Panc1 (cell line): ENCODE measurements at regions not wholly inside any gene's neighbourhood (a gene's known extent, or its start where the extent isn't known, plus 50 kb on each side); places are given as distances from the start of the nearest gene placed in this dataset.

Experiments used
- ATAC-seq: fragments of 200-7000 bp; cut with Tn5 transposase; 2 replicates; pipeline ENCODE4 v1.9.1; 2020; ENCODE audit warnings: mild to moderate bottlenecking, moderate library complexity
- BruUV-seq: library from RNA; stranded (reverse); fragments of 400-500 nt; replicated peaks from 2 replicates; lab custom pipeline; 2021; lab: Mats Ljungman, UMichigan
- CTCF ChIA-PET: fragments of 300-600 bp; sonication (Branson Sonifier 250); formaldehyde crosslinking; loops from one replicate; lab custom pipeline; 2022; ENCODE audit warnings: antibody characterized with exemption; lab: Charles Lee
- POLR2A ChIA-PET: fragments of 300-600 bp; sonication (Branson Sonifier 250); formaldehyde crosslinking; loops from one replicate; lab custom pipeline; 2022; ENCODE audit warnings: antibody characterized with exemption; lab: Charles Lee
- DNase-seq: peaks from one replicate; pipeline ENCODE4 v3.0.0-alpha.2; 2010; ENCODE audit warnings: low read depth, low spot score
- H3K27ac ChIP-seq: 2 replicates; pipeline ENCODE4 v1.5.1; 2011; ENCODE audit warnings: mild to moderate bottlenecking, low read length, inconsistent platforms
- H3K27me3 ChIP-seq: fragments of 200-500 bp; sonication (Bioruptor generic); 2 replicates; pipeline ENCODE4 v1.6.0; 2014; ENCODE audit warnings: low read length, inconsistent platforms; ENCODE audit not compliant: control insufficient read depth, insufficient read depth
- H3K36me3 ChIP-seq: fragments of 200-500 bp; sonication (Bioruptor generic); 2 replicates; pipeline ENCODE4 v1.5.1; 2014; ENCODE audit warnings: inconsistent platforms, mild to moderate bottlenecking, low read length, moderate library complexity; ENCODE audit not compliant: control insufficient read depth, insufficient read depth
- H3K4me1 ChIP-seq: 2 replicates; pipeline ENCODE4 v1.5.1; 2011; ENCODE audit warnings: inconsistent platforms, mild to moderate bottlenecking, low read length, moderate library complexity; ENCODE audit not compliant: control insufficient read depth, insufficient read depth
- H3K4me3 ChIP-seq, 2 experiments: 2 replicates each; pipeline ENCODE4 v1.5.1; 2011 to 2012; ENCODE audit warnings: low read depth in 2 of 2, low read length in 2 of 2, mild to moderate bottlenecking in 2 of 2, inconsistent platforms in 1 of 2, moderate library complexity in 1 of 2
- H3K9me3 ChIP-seq: fragments of 200-500 bp; sonication (Bioruptor generic); 2 replicates; pipeline ENCODE4 v1.5.1; 2014; ENCODE audit warnings: low read depth, mild to moderate bottlenecking, inconsistent platforms, low read length, moderate library complexity; ENCODE audit not compliant: control insufficient read depth, insufficient read depth
- POLR2AphosphoS5 ChIP-seq: IDR thresholded peaks from 2 replicates; pipeline ENCODE4 v1.6.1; 2012; ENCODE audit warnings: mild to moderate bottlenecking, low read depth, low read length, moderate library complexity
- SIN3A ChIP-seq: IDR thresholded peaks from 2 replicates; pipeline ENCODE4 v1.6.1; 2012; ENCODE audit warnings: low read depth, mild to moderate bottlenecking, low read length, moderate library complexity, borderline replicate concordance; ENCODE audit not compliant: insufficient read depth
- TCF7L2 ChIP-seq: IDR thresholded peaks from 2 replicates; pipeline ENCODE4 v1.6.1; 2011; ENCODE audit warnings: mild to moderate bottlenecking, low read depth, low read length, inconsistent platforms
- in situ Hi-C: cut with HindIII; loops from 2 replicates; pipeline ENCODE4 v1.10.0; 2016; ENCODE audit warnings: low sequenced_read_pairs, low pct_unique_long_range_greater_than_20kb
- intact Hi-C: fragments of 100-400 bp; cut with micrococcal nuclease; formaldehyde crosslinking; loops from one replicate; pipeline ENCODE4 v1.10.0; 2022; ENCODE audit not compliant: unreplicated experiment
- TF ChIP-seq, protein P1 (sequence below): fragments of 450-650 bp; IDR thresholded peaks from 2 replicates; pipeline ENCODE4 v1.5.1; 2017; ENCODE audit warnings: mild to moderate bottlenecking
- TF ChIP-seq, protein P2 (sequence below), 2 experiments: IDR thresholded peaks; 2 replicates each; pipeline ENCODE4 v1.6.1; 2011 to 2012; ENCODE audit warnings: low read depth in 2 of 2, control low read depth in 1 of 2, low read length in 1 of 2, mild to moderate bottlenecking in 1 of 2, moderate library complexity in 1 of 2; ENCODE audit not compliant: insufficient read depth in 1 of 2

DNA sequence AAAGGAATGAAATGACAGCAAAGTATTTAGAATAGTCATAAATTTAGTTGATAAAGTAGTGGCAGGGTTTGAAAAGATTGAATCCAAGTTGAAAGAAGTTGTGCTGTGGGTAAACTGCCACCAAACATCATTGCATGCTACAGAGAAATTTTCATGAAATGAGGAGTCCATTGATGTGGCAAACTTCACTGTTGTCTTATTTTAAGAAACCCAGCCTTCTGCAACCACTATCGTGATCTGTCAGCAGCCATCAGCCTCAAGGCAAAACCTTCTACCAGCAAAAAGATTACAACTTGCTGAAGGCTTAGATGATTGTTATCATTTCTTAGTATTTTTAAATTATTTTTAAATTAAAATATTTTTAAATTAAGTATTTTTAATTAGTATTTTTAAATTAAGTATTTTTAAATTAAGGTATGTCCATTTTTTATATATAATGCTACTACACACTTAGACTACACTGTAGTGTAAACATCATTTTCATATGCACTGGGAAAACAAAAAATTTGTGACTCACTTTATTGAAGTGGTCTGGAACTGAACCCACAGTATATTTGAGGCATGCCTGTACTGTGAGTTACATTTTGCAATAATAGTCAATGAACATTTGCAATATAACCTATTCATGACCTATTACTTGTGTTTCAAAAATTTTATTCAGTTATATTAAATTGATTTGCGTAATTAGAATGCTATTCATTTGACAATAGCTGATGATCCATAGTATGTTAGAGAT, 67.2 kb upstream of the SYT1 start:
- H3K27me3 ChIP-seq = no peaks in the 10 kb centered on the region
- no peak overlapping the region for H3K27ac ChIP-seq
- H3K4me1 ChIP-seq = no peaks in the 10 kb centered on the region
- DNase-seq (no peak), ATAC-seq (no peak)
- no peaks in the 10 kb centered on the region for H3K36me3 ChIP-seq
- no TSS peak for BruUV-seq
- intact Hi-C loops (no loop called here), in situ Hi-C loops (no loop called here)
- CTCF ChIA-PET = no interaction called here
- H3K9me3 ChIP-seq = no peaks in the 10 kb centered on the region
- TF ChIP-seq TCF7L2 (no peak), POLR2AphosphoS5 (no peak), SIN3A (no peak)
- TF ChIP-seq, protein P1, sequence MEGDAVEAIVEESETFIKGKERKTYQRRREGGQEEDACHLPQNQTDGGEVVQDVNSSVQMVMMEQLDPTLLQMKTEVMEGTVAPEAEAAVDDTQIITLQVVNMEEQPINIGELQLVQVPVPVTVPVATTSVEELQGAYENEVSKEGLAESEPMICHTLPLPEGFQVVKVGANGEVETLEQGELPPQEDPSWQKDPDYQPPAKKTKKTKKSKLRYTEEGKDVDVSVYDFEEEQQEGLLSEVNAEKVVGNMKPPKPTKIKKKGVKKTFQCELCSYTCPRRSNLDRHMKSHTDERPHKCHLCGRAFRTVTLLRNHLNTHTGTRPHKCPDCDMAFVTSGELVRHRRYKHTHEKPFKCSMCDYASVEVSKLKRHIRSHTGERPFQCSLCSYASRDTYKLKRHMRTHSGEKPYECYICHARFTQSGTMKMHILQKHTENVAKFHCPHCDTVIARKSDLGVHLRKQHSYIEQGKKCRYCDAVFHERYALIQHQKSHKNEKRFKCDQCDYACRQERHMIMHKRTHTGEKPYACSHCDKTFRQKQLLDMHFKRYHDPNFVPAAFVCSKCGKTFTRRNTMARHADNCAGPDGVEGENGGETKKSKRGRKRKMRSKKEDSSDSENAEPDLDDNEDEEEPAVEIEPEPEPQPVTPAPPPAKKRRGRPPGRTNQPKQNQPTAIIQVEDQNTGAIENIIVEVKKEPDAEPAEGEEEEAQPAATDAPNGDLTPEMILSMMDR = no peak
- TF ChIP-seq, protein P2, sequence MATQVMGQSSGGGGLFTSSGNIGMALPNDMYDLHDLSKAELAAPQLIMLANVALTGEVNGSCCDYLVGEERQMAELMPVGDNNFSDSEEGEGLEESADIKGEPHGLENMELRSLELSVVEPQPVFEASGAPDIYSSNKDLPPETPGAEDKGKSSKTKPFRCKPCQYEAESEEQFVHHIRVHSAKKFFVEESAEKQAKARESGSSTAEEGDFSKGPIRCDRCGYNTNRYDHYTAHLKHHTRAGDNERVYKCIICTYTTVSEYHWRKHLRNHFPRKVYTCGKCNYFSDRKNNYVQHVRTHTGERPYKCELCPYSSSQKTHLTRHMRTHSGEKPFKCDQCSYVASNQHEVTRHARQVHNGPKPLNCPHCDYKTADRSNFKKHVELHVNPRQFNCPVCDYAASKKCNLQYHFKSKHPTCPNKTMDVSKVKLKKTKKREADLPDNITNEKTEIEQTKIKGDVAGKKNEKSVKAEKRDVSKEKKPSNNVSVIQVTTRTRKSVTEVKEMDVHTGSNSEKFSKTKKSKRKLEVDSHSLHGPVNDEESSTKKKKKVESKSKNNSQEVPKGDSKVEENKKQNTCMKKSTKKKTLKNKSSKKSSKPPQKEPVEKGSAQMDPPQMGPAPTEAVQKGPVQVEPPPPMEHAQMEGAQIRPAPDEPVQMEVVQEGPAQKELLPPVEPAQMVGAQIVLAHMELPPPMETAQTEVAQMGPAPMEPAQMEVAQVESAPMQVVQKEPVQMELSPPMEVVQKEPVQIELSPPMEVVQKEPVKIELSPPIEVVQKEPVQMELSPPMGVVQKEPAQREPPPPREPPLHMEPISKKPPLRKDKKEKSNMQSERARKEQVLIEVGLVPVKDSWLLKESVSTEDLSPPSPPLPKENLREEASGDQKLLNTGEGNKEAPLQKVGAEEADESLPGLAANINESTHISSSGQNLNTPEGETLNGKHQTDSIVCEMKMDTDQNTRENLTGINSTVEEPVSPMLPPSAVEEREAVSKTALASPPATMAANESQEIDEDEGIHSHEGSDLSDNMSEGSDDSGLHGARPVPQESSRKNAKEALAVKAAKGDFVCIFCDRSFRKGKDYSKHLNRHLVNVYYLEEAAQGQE (IDR thresholded peaks at IDR 0.05; ENCODE audit: insufficient read depth in 1 of 2, low read depth in 2 of 2, low read length in 1 of 2) = no peak
- POLR2A ChIA-PET = no interaction called here
- no peak overlapping the region for H3K4me3 ChIP-seq

DNA sequence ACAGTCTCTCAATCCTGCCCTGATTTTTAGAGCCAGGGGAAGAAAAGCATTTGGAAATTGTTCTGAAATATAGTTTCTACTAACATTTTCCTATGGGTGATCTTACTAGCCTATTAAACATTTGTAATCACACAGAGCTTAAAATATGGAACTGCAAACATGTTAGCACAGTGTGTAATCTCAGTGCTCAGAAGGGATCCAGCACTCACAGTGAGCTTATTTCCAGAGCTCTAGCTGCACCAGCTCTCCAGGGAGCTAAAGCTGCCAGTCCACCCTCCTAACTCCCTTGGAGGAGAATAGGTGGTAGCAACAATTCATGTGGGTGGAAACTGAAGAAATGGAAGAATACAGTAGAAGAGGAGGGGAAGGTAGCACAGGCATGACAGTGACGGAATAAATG, 64.9 kb upstream of the SYT1 start:
- no TSS peak for BruUV-seq
- Histone ChIP-seq H3K27me3 (no peaks in the 10 kb centered on the region), H3K36me3 (no peaks in the 10 kb centered on the region), H3K9me3 (no peaks in the 10 kb centered on the region), H3K4me3 (no peak overlapping the region), H3K27ac (no peak overlapping the region), H3K4me1 (no peaks in the 10 kb centered on the region)
- ATAC-seq = no peak
- DNase-seq = no peak
- no peak for TF ChIP-seq POLR2AphosphoS5
- TF ChIP-seq, protein P2 (IDR thresholded peaks at IDR 0.05; ENCODE audit: insufficient read depth in 1 of 2, low read depth in 2 of 2, low read length in 1 of 2) = no peak
- no peak for TF ChIP-seq TCF7L2
- TF ChIP-seq, protein P1 = no peak
- intact Hi-C loops = no loop called here
- ChIA-PET POLR2A (interaction anchor here (0.6 kb wide), 1 partner anchor 121 kb away, joined by 5 read pairs; no protein-coding TSS in a partner anchor), CTCF (no interaction called here)
- in situ Hi-C loops = no loop called here
